GM23338 (cell line): ENCODE measurements at regions not wholly inside any gene's neighbourhood (a gene's known extent, or its start where the extent isn't known, plus 50 kb on each side); places are given as distances from the start of the nearest gene placed in this dataset.

Experiments
- EZH2 ChIP-seq: fragments of 200-600 bp; sonication (generic); IDR thresholded peaks from one replicate; pipeline ENCODE4 v1.8.0; 2017; ENCODE audit warnings: antibody characterized with exemption, mild to moderate bottlenecking, low read depth; ENCODE audit not compliant: unreplicated experiment
- EZH2phosphoT487 ChIP-seq: fragments of 200-600 bp; sonication (generic); IDR thresholded peaks from one replicate; pipeline ENCODE4 v1.8.1; 2018; ENCODE audit warnings: antibody characterized with exemption; ENCODE audit not compliant: unreplicated experiment
- POLR2AphosphoS5 ChIP-seq: IDR thresholded peaks from 2 replicates; pipeline ENCODE4 v1.6.1; 2016; ENCODE audit warnings: antibody characterized with exemption, low read depth
- TF ChIP-seq, protein P1 (sequence below), 2 experiments: fragments of 200-600 bp in 1 of 2; sonication (generic) in 1 of 2; conservative IDR thresholded peaks; 2 replicates each; pipeline versions ENCODE4 v1.5.1 to v1.6.1; 2016 to 2017; ENCODE audit warnings: antibody characterized with exemption in 2 of 2, low read depth in 2 of 2, mild to moderate bottlenecking in 2 of 2, moderate library complexity in 1 of 2
- TF ChIP-seq, protein P2 (sequence below): IDR thresholded peaks from 2 replicates; pipeline ENCODE4 v1.6.1; 2016; ENCODE audit warnings: antibody characterized with exemption

DNA sequence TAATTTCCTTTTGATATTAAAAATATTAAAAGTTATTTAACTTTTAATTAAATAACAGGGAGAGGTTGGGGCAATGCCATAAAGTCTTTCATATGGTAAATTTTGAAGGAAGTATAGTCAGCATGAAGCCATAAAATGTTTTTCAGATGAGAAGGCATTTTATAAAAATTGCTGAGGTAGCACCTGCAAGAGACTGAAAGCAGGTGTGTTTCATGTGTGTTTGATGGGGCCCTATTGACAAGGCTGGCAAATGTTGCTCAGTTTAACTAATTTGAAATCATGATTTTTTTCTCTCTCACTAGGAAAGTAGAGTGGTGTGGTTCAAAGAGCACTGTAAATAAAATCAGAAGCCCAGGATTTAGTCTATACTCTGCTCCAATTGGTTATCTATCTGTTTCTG, 805.8 kb upstream of the C9orf72 start:
- TF ChIP-seq EZH2phosphoT487: no peak
- TF ChIP-seq, protein P1, sequence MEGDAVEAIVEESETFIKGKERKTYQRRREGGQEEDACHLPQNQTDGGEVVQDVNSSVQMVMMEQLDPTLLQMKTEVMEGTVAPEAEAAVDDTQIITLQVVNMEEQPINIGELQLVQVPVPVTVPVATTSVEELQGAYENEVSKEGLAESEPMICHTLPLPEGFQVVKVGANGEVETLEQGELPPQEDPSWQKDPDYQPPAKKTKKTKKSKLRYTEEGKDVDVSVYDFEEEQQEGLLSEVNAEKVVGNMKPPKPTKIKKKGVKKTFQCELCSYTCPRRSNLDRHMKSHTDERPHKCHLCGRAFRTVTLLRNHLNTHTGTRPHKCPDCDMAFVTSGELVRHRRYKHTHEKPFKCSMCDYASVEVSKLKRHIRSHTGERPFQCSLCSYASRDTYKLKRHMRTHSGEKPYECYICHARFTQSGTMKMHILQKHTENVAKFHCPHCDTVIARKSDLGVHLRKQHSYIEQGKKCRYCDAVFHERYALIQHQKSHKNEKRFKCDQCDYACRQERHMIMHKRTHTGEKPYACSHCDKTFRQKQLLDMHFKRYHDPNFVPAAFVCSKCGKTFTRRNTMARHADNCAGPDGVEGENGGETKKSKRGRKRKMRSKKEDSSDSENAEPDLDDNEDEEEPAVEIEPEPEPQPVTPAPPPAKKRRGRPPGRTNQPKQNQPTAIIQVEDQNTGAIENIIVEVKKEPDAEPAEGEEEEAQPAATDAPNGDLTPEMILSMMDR (conservative IDR thresholded peaks at IDR 0.05; ENCODE audit: low read depth in 2 of 2): no peak
- TF ChIP-seq EZH2: no peak
- no peak for TF ChIP-seq POLR2AphosphoS5
- TF ChIP-seq, protein P2, sequence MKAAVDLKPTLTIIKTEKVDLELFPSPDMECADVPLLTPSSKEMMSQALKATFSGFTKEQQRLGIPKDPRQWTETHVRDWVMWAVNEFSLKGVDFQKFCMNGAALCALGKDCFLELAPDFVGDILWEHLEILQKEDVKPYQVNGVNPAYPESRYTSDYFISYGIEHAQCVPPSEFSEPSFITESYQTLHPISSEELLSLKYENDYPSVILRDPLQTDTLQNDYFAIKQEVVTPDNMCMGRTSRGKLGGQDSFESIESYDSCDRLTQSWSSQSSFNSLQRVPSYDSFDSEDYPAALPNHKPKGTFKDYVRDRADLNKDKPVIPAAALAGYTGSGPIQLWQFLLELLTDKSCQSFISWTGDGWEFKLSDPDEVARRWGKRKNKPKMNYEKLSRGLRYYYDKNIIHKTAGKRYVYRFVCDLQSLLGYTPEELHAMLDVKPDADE: no peak
